PFSK-1 (cell line): ENCODE measurements at regions not wholly inside any gene's neighbourhood (a gene's known extent, or its start where the extent isn't known, plus 50 kb on each side); places are given as distances from the start of the nearest gene placed in this dataset.

ENCODE experiments used
- FOXP2 ChIP-seq: optimal IDR thresholded peaks from 2 replicates; pipeline ENCODE3; 2011; ENCODE audit warnings: borderline replicate concordance, control low read depth, inconsistent platforms; ENCODE audit not compliant: insufficient read depth; ENCODE audit errors: extremely low read length, extremely low read depth
- POLR2AphosphoS5 ChIP-seq: IDR thresholded peaks from 2 replicates; pipeline ENCODE4 v1.6.1; 2012; ENCODE audit warnings: low read depth, mild to moderate bottlenecking, control low read depth, low read length, moderate library complexity
- REST ChIP-seq, 2 experiments: IDR thresholded peaks; 2 replicates each; pipeline versions ENCODE4 v1.6.1 to v1.8.0; 2011 to 2012; ENCODE audit warnings: low read depth in 2 of 2, low read length in 2 of 2, control low read depth in 1 of 2, inconsistent platforms in 1 of 2, mild to moderate bottlenecking in 1 of 2, moderate library complexity in 1 of 2; ENCODE audit not compliant: insufficient read depth in 1 of 2
- SIN3A ChIP-seq: IDR thresholded peaks from 2 replicates; pipeline ENCODE4 v1.6.1; 2012; ENCODE audit warnings: mild to moderate bottlenecking, low read length, moderate library complexity, borderline replicate concordance; ENCODE audit not compliant: insufficient read depth
- TAF1 ChIP-seq: IDR thresholded peaks from 2 replicates; pipeline ENCODE4 v1.6.1; 2012; ENCODE audit warnings: low read length, control low read depth, borderline replicate concordance; ENCODE audit not compliant: insufficient read depth

- TF ChIP-seq POLR2AphosphoS5 (no peak), TAF1 (no peak), REST (IDR thresholded peaks at IDR 0.05; ENCODE audit: insufficient read depth in 1 of 2, low read depth in 2 of 2, low read length in 2 of 2) (no peak), SIN3A (no peak)
These were observed 67.7 kb downstream of the C9orf152 start for GRCh38 chr9:110140276-110140675.

- no peak for TF ChIP-seq TAF1
- no peak for TF ChIP-seq POLR2AphosphoS5
- no peak for TF ChIP-seq REST (IDR thresholded peaks at IDR 0.05; ENCODE audit: insufficient read depth in 1 of 2, low read depth in 2 of 2, low read length in 2 of 2)
- TF ChIP-seq SIN3A: no peak
- no peak for TF ChIP-seq FOXP2
These were observed 66.6 kb downstream of the C9orf152 start for GRCh38 chr9:110141227-110141793.

- TF ChIP-seq REST (IDR thresholded peaks at IDR 0.05; ENCODE audit: insufficient read depth in 1 of 2, low read depth in 2 of 2, low read length in 2 of 2) (no peak), FOXP2 (no peak), TAF1 (no peak), POLR2AphosphoS5 (no peak), SIN3A (no peak)
These were observed 65.7 kb downstream of the C9orf152 start for GRCh38 chr9:110142253-110142652.

- TF ChIP-seq POLR2AphosphoS5 (no peak), FOXP2 (no peak), TAF1 (no peak), SIN3A (no peak), REST (IDR thresholded peaks at IDR 0.05; ENCODE audit: insufficient read depth in 1 of 2, low read depth in 2 of 2, low read length in 2 of 2) (no peak)
These were observed 65.0 kb downstream of the C9orf152 start for GRCh38 chr9:110142868-110143481.

GRCh38 chr9:110143485-110143884 is 64.5 kb downstream of the C9orf152 start:
- TF ChIP-seq TAF1: no peak
- TF ChIP-seq FOXP2: no peak
- no peak for TF ChIP-seq POLR2AphosphoS5
- no peak for TF ChIP-seq SIN3A
- TF ChIP-seq REST (IDR thresholded peaks at IDR 0.05; ENCODE audit: insufficient read depth in 1 of 2, low read depth in 2 of 2, low read length in 2 of 2): no peak
